Fibroblast of skin of back (primary cell): ENCODE measurements at regions not wholly inside any gene's neighbourhood (a gene's known extent, or its start where the extent isn't known, plus 50 kb on each side); places are given as distances from the start of the nearest gene placed in this dataset.

Source experiments
- DNase-seq: peaks from one replicate; pipeline ENCODE4 v3.0.0-alpha.2; 2013

DNA sequence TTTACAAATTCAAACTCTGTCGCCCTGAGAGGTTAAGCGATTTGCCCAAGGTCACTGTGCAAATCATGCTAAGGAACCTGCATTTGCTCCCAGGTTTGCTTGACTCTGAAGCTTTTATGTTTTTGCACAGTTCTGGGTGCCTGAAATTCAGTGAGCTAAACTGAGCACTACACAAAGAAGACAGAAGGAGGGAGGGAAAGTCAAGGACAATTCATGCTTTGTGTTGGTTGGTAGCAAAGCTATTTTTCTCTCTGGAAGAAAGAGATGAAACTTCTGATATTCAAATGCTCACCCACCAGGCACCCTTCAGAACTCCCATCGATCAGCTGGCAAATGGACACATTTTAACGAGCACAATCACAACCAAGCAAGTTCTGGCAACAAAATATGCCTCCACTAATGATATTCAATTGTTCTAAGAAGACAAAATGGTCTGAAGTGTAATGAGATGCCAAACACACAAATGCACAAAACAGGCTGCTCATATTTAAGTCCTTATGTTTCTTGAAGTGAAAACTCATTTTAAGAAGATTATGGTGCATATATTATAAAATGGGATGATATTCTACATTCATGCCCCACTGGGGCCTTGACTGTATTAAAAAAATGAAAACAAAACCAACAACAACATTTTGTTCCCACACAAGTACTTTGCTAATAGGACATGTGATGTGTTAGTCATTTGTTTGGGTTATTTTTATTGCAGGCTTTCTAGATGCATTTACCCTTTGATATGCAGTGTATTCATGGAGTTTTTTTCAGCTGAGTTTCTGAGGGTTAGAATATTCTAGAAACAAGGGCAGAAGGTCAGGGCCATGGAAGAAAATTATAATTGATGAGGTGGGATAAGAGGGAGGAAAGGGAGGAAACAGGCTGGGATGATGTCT is 445.6 kb upstream of the CELF4 start:
- no peak for DNase-seq

DNA sequence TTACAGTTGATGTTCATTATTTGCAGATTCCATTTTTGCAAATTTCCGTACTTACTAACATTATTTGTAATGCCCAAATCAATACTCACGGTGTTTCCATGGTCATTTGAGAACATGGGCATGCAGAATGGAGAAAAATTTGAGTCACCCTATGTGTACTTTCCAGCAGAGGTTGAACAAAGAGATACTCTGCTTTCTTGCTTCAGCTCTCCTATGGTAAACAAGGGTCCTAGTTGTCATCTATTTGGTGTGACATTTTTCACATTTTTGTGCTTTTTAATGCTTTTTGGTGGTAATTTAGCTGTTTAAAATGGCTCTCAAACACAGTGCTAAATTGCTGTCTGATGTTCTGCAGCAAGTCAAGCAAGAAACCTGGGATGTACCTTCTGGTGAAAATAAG is 444.4 kb upstream of the CELF4 start:
- DNase-seq: no peak

DNA sequence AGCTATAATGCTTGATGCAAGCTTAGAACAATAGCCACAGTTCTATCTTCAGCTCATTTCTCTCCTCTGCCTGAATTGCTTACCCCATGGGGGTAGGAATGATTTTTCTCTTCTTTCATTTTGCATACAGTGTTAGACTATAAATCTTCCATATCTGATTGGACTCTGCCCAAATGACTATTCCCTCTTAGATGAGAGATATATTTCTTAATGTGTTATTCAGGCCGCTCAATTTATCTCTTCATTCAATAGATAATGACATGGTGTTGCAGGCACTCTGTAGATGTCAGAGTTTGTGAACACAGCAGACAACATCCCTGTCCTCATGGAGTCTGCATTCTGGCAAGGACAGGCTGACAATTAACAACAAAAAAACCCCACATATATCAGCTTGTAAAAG is 443.7 kb upstream of the CELF4 start:
- DNase-seq: no peak

DNA sequence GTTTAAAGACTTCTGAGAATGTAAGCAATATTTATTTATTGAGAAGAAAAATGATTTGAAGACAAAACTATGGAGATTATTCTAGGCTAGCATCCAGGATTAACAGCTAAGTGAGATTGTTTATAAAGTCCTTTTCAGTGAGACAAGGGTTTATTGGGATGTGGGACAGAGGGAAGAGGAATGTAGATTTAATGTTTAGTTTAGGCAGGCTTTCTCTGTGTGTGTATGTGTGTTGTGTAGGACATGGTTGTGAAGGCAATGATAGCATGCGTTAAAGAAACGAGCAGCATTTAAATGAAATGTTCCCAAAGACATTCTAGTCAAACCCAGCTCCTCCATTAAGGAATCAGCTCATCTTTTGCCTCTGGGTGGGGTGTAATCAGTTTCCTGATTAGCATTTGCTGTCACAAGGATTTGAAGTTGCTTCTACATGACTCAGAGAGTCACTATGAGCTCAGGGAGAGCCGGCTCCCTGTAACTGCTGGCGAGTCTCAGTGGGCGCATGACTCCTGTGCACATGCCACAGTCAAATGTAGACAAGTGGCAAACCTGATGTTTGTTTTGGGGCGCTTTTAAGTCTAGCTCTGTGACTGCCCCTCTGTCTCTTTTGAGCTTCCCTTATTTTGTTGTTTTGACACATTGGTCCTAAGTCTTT is 442.2 kb upstream of the CELF4 start:
- DNase-seq: no peak

DNA sequence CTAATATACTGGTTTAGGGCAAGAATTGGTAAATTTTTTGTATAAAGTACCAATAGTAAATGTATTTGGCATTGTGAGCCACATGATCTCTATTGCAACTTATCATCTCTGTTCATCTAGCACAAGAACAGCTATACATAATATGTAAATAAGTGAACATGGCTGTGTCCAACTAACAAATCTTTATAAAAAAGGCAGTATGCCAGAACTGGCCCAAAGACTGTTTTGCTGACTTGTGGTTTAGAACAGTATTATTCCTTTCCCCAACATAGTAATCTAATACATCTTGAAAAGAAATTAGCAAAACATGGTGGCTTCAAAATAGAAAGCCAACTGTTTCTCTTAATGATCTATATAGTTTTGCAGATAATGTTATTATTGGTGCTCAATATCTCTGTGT is 441.4 kb upstream of the CELF4 start:
- DNase-seq: no peak

DNA sequence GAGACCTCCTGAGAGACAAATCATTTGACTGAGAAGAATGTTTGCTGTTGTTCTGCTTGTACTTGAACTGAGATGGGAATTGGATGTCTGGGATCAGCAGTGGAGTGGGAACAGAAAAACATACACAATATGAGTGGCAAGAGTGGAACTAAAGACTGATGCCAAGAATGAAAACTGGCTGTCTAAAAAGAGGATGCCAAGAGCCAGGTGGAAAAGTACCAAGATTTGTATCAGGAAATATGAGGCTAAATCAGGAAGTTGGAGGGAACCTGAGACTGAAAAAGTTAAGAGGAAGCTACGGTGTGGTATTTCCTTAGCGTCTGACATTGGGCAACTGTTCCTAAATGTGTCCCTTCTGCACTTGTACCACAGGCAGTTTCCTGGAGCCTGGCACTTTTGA is 440.9 kb upstream of the CELF4 start:
- no peak for DNase-seq

DNA sequence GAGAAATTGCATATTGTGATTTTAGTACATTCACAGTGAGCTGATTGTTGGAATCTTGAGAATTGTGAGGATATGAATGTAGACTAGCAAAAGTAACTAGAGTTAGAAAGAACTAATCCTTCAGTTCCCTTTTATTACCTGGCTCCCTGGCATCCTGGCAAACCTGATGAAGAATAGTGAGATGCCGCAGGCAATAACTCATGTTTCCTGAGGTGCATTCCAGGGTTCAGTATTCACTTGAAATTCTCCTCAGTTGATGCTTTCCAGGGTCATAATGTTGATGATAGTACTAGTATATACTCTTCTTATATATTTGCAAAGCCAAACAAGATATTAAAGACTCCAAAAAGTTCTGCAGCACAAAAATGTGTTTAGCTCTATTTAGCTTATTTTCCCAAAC is 432.1 kb upstream of the CELF4 start:
- no peak for DNase-seq

DNA sequence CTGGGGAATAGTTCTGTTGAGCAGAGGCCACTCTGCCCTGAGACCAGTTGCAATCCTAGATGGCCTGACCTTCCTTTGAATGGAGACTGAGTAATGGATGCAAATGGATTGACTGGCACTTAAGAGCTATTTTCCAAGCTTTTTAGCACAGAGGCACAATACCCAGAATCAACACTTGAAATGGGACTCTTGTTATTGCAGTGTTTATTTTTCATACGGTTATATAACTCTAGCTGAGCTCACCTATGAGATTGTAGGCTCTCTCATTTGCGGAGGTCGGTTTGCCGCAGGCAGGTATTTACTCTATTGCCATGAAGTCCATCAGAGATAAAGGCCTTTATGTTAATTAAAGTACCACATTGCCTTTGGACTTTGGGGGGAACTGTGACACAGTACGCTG is 422.3 kb upstream of the CELF4 start:
- no peak for DNase-seq

DNA sequence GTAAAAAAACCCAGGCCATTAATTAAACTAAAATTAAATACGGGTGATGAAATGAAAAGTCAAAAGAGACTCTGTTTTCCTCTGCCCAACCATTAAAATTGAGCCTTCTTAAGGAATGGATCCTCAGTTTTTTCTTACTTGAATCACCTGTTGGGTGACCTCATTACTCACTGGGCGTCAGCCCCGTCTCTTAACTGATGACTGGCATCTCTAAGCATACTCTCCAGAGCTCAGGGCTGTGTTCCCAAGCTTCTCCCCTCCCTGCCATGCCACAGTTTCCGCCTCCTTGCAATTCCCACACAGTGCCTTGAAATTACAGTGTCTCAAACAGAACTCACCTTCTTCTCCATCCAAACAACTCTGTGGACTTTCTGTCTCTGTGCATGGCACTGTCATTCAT is 421.1 kb upstream of the CELF4 start:
- DNase-seq: no peak

DNA sequence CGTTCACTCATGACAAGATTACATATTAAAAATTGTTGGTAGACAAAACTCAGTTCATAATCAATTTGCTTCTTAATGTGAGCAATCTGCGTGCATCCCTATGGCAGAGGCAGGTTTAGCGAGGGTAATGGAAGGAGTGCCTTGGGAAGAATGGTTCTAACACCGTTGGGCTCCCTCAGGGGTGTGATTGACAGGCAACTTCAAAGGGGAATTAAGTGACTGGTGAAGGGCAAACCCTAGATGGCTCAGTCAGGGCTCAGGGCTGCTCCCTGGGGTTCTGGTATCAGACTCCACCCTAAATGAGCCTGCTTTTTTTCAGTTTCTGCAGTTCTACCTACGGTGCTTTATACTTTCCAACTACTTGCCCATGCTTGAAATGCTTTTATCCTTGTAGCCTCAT is 419.5 kb upstream of the CELF4 start:
- no peak for DNase-seq

DNA sequence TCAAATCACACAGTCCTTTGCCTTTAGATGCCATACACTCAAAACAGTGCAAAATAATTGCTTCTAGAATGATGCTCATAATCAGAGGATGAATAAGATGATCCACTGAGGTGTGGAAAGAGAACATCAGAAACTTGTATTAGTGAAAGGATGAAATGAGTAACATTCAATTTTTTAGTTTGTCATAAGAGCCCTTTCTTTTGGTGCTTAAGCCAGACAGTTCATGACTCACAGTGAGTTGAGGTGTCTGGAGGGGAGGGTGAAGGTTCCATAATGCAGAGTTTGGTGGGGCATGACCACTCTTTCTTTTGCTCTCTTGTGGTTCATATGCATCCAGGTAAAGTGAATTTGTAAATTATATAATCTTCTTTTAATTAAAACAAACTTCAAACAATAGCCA is 415.0 kb upstream of the CELF4 start:
- DNase-seq: no peak

DNA sequence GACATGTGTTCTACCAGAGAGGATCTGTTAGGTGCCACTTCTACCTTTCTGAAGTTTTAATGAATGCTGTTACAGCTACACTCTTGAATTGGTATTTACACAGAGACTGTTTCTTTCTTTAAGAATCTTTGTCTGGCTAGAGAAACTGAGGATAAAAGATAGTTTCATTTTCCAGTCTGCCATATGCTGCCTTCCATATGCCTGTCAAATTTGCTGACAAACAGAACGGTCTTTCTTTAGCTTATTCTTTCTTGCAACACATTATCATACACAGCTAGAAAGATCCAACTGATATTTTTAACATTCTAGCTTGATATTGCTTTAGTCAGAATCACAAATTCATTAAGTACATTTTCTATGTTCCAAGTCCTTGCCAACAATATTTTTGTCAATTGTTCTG is 409.8 kb upstream of the CELF4 start:
- DNase-seq: no peak

DNA sequence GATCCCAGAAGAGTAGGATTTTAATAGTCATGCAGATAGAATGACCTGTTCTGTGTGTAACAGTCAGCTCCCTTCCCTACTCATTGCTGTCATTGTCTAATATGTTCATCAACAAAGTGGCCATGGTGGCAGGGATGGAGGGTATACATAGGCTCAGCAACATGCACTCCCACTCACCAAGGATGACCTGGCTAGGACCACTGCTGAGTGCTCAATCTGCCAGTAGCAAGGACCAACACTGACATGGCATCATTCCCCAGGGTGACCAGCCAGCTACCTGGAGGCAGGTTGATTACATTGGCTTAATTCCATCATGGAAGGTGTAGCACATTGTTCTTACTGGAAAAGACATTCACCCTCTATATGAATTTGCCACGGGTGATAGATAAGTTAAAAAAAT is 401.7 kb upstream of the CELF4 start:
- no peak for DNase-seq

DNA sequence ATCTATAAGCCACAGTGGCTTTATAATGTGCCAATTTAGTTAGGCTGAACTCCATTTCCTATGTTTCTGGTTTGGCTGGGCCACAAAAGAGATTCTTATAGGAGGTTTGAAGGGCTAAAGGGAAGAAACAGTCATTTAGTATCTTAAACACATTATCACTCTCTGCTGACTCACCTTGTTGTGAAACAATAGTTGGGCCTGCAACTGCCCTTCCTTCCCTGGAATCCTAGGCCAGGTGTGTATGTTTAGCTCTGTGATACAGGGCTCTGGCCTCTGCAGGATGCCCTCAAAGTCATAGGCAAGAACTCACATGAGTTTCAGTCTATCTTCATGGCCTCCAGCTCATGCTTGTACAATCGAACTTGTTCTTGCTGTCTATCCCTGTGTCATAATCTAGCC is 400.0 kb upstream of the CELF4 start:
- DNase-seq: no peak

DNA sequence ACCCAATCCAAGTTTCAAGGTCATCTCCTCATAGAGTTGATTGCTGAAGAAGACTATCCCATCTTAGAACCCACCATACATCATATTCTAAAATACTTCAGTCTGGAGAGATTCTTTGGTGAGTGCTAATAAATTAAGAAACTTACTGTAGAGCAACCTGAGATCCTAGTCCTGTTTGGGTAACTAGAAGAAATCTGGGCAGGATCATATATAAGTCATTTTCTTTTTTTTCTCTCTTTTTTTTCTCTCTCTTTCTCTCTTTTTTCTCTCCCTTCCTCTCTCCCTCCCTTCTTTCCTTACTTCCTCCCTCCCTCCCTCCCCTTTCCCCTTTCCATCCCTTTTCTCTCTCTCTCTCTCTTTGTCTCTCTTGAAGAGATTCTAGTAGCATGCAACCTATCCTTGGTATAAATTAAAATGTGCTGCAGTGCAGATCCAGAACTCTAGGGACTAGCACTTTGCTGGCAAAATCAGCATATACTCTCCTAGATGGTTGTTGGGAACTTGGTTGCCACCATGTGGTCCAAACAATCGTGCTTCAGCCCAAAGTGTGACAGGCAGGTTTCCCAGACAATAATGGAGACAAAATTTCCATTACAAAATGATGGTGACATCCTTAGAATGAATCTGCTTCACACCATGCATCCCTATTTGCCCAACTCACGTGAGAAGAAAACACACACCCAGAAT is 399.4 kb upstream of the CELF4 start:
- DNase-seq: no peak

DNA sequence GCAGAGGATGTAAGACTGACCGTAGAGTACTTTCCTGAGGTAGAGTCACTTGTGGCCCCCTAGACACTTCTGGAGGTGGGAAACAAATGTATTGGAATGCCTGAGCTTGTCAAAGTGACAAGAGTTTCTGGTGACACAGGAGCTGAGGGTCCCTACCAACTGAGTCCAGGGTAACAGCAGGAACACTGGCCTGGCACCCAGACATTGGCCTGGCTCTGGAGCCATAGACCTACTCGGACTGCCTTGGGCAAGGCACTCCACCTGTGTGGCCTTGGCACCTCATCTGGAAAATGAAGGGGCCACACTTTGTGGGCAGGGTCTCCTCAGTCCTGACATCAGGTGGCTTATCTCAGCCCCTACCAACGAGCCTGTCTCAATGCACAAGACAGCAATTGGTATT is 398.2 kb upstream of the CELF4 start:
- DNase-seq: no peak

DNA sequence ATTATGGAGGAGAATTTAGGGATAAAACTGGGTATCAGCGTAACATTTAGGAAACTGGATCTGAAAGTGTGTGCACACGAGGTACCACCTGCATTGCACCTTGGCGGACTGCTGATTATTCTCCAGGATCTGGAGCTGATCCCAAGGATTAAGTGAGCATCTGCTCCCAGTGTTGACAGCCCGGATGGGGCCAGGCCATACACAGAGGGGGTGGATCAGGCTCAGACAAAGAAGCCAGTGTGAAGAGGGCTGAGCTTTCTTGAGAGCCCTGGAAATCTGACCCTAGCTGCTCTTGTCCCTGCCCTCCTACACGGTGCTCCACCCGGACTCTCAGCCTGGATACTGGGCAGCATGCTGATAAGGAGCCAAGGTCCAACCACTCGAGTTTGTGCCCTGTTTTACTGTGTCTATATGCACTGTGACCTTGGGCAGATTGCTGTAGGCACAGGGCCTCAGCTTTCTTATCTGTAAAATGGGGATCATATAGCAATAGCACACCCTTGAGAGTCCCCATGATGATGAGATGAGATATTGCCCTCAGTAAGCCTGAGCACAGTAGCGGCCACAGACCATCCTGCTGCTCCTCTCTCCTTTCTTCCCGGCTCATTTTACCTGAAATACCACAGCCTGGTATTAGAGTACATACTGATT is 396.8 kb upstream of the CELF4 start:
- DNase-seq: no peak

DNA sequence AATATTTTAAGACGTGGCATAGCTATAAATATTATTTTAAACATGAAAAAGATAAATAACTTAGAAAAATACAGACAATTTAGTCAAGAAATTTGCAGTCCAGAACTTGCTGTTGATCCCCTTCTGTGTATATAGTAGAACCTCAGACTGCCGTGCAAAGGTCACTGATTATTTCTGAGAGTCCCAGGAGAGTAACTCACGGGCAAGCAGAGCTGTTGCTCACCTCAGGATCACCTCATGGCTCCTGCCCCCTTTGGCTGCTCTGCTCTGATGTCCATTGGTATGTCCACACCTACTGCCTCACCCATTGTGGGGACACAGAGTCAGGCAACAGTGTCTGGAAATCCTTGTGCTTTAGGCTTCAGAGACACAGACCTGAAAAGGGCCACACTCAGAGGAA is 392.9 kb upstream of the CELF4 start:
- no peak for DNase-seq

DNA sequence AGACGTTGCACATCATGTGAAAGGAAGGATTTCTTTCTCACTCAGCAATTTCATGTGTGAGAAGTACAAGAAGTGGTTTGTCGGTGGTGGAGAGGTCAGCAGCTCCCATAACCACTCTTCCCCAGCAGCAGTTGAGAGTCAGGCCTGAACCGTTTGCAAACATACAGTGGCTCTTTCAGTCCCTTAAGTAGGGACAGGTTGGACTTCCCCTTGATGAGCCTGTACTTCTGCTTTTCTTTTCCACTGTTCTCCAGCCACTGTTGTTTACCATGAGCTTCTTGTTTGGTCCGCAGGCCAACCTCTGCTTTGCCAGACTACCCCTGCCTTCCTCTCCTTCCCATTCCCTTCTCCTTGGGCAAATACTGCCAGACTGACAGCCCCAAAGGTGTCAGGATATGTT is 391.3 kb upstream of the CELF4 start:
- DNase-seq: no peak

DNA sequence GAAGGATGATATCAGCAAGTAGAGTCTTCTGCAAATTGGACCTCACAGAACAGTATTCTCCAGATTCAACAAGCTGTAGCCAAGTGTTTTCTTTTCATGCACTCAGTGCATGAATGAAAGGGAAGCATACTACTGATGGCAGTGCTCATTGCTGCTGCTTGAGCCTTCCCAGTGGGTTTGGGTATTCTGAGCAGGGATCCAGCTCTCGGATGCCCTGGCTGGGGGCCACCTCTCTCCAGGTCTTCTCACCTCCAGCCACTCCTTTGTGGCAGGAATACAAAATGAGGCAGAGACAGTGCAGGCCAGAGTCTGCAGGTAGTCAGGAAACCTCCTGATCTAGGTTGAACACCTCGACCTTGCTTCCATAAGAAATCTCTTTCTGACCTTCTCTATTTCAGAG is 390.4 kb upstream of the CELF4 start:
- DNase-seq: no peak

DNA sequence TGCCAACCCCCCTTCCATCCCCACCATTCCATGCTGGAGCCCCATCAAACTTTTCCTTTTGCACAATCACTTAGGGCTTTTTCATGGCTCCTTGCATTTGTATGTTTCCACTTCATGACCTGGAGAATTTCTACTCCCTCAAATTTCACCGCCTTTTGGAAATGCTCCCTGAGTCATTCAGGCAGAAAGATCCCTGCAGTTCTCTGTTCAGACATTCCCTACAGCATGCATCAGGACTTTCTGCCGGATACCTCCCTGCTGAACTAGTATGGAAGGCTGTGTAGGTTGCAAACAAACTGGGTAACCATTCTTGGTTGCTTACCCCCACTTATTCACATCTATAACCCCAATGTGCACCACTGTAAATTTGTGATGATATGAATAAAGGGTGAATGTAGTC is 389.6 kb upstream of the CELF4 start:
- DNase-seq: no peak

DNA sequence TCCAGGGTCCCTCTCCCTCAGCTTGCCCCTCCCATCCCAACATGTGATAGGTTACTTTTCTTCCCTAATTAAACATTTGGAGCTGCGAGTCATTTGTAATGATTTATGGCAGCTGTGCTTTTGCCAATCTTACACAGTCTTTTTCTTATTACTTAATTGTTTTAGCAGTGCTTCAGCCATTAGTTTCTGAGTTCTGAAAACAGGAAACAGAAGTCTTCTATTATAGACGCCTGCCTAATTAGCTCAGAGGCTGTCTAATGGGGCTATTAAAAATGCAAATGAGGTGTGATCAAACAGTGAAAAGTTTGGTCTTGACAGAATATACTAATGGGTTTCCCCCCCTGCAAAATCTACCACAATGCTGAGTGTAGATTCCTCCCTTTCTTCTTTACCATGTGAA is 388.3 kb upstream of the CELF4 start:
- DNase-seq: no peak

DNA sequence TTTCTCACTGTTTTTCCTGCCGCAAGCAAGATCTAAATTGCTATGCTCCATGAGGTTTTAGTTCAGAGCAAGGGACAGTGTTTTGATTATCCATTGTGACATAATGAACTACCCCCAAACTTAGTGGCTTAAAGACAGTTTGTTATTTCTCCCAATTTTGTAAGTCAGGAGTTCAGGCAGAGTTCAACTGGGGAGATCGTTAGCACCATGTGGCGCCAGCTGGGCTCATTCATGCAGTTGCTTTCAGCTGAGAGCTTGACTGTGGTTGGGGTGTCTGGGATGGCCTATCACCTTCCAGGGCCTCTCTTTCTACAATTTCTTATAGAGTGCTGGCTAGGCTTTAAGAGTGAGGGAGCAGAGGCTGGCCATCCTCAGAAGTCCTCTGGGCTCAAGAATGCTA is 382.9 kb upstream of the CELF4 start:
- DNase-seq: no peak
